GM23338 (cell line): ENCODE measurements at regions not wholly inside any gene's neighbourhood (a gene's known extent, or its start where the extent isn't known, plus 50 kb on each side); places are given as distances from the start of the nearest gene placed in this dataset.

Experiments
- JUNB ChIP-seq: IDR thresholded peaks from one replicate; pipeline ENCODE4 v1.6.1; 2016; ENCODE audit warnings: antibody characterized with exemption; ENCODE audit not compliant: unreplicated experiment
- REST ChIP-seq: IDR thresholded peaks from one replicate; pipeline ENCODE4 v1.6.1; 2018; ENCODE audit warnings: antibody characterized with exemption; ENCODE audit not compliant: unreplicated experiment

- TF ChIP-seq REST (no peak), JUNB (no peak)
These were observed 77.1 kb upstream of the METRNL start for GRCh38 chr17:83002118-83002805.
